ENCODE measurements at regions not wholly inside any gene's neighbourhood (a gene's known extent, or its start where the extent isn't known, plus 50 kb on each side); places are given as distances from the start of the nearest gene placed in this dataset.
"Not testable (repeated sequence)": the region's sequence is repeated elsewhere in the genome, so short reads cannot be mapped to it uniquely, and the experiment has no call there.

DNA sequence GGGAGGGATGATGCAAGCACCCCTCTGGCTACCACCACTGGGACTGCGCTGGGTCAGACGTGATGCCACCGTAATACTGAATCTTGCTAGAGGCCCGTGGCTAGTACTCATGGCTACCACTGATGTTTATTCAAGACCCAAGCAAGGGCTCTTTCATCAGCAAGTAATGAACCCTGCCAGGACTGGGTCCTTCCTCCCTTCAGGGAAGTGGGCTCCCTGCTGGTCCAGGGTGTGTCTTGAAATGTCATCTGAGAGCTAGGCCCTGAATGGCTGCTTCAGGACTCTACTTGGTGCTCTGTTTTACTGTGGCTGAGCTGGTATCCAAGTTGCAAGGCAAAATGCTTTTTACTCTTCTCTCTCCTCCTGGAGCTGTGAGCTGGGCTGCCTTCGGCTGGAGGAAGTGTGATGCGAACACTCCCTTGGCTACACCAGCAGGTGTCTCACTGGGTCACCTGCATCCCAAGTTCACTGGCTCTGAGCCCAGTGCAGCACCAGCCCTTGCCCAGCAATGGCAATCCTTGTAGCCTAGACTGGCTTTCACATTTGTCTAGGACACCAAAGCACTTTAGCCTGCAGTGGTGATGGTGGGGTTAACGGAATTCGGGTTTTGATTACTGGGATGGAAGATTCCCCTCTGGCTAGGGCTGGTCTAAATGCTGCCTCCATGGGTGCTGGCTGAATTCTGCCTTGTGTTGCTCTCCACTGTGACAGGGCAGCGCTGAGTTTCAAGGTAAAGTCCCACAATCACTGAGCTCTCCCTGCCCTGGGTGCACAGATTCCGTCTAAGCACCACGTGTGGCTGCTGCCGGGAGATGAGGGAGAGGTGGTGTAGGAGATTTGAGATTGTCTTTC, 98.6 kb downstream of the USP22 start:
- DNase-seq (ENCODE audit: low read depth), result no peak

GRCh38 chr17:20947708-20948107, 95.1 kb downstream of the USP22 start:
- not testable (repeated sequence) for DNase-seq (ENCODE audit: low read depth)

DNA sequence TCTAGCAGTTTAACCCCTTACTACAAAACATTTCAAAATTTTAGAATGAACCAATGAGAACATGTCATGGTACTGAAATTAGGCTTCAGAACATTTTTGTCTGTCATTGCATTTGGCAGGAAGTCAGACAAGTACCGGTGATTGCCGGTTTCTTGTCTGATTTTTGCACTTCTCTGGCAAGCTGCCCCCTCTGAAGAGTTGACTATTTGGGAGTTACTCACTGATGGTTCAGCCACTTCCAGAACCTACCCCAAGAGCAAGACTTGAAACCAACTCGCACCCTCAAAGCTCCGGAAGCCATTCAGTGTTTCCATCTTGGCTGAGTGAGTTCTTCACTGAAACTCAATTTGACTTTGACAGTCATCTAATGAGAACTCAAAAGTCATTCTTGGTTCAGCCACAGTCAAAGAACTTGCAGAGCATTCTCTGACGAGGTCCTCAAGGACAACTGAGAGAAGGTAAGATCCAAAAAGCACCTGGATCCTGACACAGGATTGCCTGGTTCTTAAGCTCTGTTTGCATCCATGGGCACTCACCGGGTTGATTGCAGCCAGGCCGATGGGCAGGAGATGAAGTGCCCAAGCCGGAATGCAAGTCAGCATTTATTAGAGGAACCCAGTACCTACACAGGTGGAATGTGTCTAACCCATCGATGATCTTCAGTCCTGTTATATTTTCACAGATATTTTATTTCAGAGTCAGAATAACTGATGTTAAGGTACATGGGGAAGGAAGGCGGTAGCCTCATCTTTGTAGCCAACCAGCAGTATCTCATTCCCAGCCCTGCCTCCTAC, 93.6 kb downstream of the USP22 start:
- DNase-seq (ENCODE audit: low read depth), result no peak

Measured in non-pigmented ciliary epithelial cell (primary cell).